ENCODE measurements at regions not wholly inside any gene's neighbourhood (a gene's known extent, or its start where the extent isn't known, plus 50 kb on each side); places are given as distances from the start of the nearest gene placed in this dataset.

- CTCF ChIA-PET, result no interaction called here
- WGBS (ENCODE audit: insufficient coverage), result no CpG with 5 or more reads among the region's 2 CpGs
- POLR2A ChIA-PET, result no interaction called here
Measured at GRCh38 chr14:25803386-25804018, 753.6 kb upstream of the STXBP6 start.

GRCh38 chr14:25800841-25801240 lies 750.9 kb upstream of the STXBP6 start:
- peaks cover 28 to 31% (median 30%) of the 10 kb centered on the region in 3 donors for H3K9me3 Mint-ChIP-seq
- DNase-seq (no peak), ATAC-seq (replicated peaks in 1 of 4) (no peak)
- no peaks in the 10 kb centered on the region for H3K27me3 Mint-ChIP-seq
- CTCF ChIA-PET, result no interaction called here
- H3K4me3 ChIP-seq (ENCODE audit: control insufficient read depth in 1 of 2, extremely low read depth in 1 of 2, low read length in 1 of 2), result no peak overlapping the region
- WGBS (ENCODE audit: insufficient coverage), result 89% methylated on average over 3 of the region's 3 CpGs
- no peaks in the 10 kb centered on the region for H3K36me3 ChIP-seq (ENCODE audit: control insufficient read depth in 2 of 2, extremely low read depth in 1 of 2, insufficient read depth in 1 of 2, low read length in 1 of 2)
- H3K36me3 Mint-ChIP-seq, result no peaks in the 10 kb centered on the region
- no peak overlapping the region for H3K27ac ChIP-seq (ENCODE audit: low read length)
- H3K9me3 ChIP-seq, result no peaks in the 10 kb centered on the region
- POLR2A ChIA-PET, result no interaction called here
- no peak overlapping the region for H3K4me3 Mint-ChIP-seq
- no peak overlapping the region for H3K27ac Mint-ChIP-seq
- no peaks in the 10 kb centered on the region for H3K4me1 Mint-ChIP-seq
- no peaks in the 10 kb centered on the region for H3K4me1 ChIP-seq (ENCODE audit: control insufficient read depth in 1 of 2, extremely low read depth in 1 of 2, insufficient read depth in 2 of 2, low read length in 2 of 2)
- H3K27me3 ChIP-seq (replicated peaks in 1 of 2; ENCODE audit: control insufficient read depth in 2 of 2, extremely low read depth in 1 of 2, insufficient read depth in 2 of 2, low read length in 1 of 2), result no peaks in the 10 kb centered on the region

More at GRCh38 chr14:25803386-25804018, 753.6 kb upstream of the STXBP6 start:
- no peaks in the 10 kb centered on the region for H3K4me1 Mint-ChIP-seq
- H3K9me3 Mint-ChIP-seq, result peaks cover 20 to 25% (median 25%) of the 10 kb centered on the region in 3 donors
- no peaks in the 10 kb centered on the region for H3K36me3 ChIP-seq (ENCODE audit: control insufficient read depth in 2 of 2, extremely low read depth in 1 of 2, insufficient read depth in 1 of 2, low read length in 1 of 2)
- H3K36me3 Mint-ChIP-seq, result no peaks in the 10 kb centered on the region
- no peaks in the 10 kb centered on the region for H3K4me1 ChIP-seq (ENCODE audit: control insufficient read depth in 1 of 2, extremely low read depth in 1 of 2, insufficient read depth in 2 of 2, low read length in 2 of 2)
- H3K27ac ChIP-seq (ENCODE audit: low read length), result no peak overlapping the region
- ATAC-seq (replicated peaks in 1 of 4), result no peak
- no peaks in the 10 kb centered on the region for H3K9me3 ChIP-seq
- no peak overlapping the region for H3K4me3 ChIP-seq (ENCODE audit: control insufficient read depth in 1 of 2, extremely low read depth in 1 of 2, low read length in 1 of 2)
- H3K4me3 Mint-ChIP-seq, result no peak overlapping the region
- H3K27me3 ChIP-seq (replicated peaks in 1 of 2; ENCODE audit: control insufficient read depth in 2 of 2, extremely low read depth in 1 of 2, insufficient read depth in 2 of 2, low read length in 1 of 2), result no peaks in the 10 kb centered on the region
- DNase-seq, result no peak
- H3K27ac Mint-ChIP-seq, result no peak overlapping the region
- H3K27me3 Mint-ChIP-seq, result no peaks in the 10 kb centered on the region

GRCh38 chr14:25788252-25788651 lies 738.3 kb upstream of the STXBP6 start:
- POLR2A ChIA-PET, result no interaction called here
- CTCF ChIA-PET, result no interaction called here

GRCh38 chr14:25765909-25766308 lies 716.0 kb upstream of the STXBP6 start:
- Mint-ChIP-seq H3K9me3 (peaks cover 5 to 34% (median 32%) of the 10 kb centered on the region in 3 donors), H3K27ac (no peak overlapping the region), H3K4me3 (no peak overlapping the region), H3K36me3 (no peaks in the 10 kb centered on the region), H3K4me1 (no peaks in the 10 kb centered on the region), H3K27me3 (no peaks in the 10 kb centered on the region)
- H3K36me3 ChIP-seq (ENCODE audit: control insufficient read depth in 2 of 2, extremely low read depth in 1 of 2, insufficient read depth in 1 of 2, low read length in 1 of 2), result no peaks in the 10 kb centered on the region
- no peaks in the 10 kb centered on the region for H3K9me3 ChIP-seq
- ChIA-PET CTCF (no interaction called here), POLR2A (no interaction called here)
- DNase-seq, result no peak
- H3K4me1 ChIP-seq (ENCODE audit: control insufficient read depth in 1 of 2, extremely low read depth in 1 of 2, insufficient read depth in 2 of 2, low read length in 2 of 2), result no peaks in the 10 kb centered on the region
- H3K4me3 ChIP-seq (ENCODE audit: control insufficient read depth in 1 of 2, extremely low read depth in 1 of 2, low read length in 1 of 2), result no peak overlapping the region
- ATAC-seq (replicated peaks in 1 of 4), result no peak
- H3K27me3 ChIP-seq (replicated peaks in 1 of 2; ENCODE audit: control insufficient read depth in 2 of 2, extremely low read depth in 1 of 2, insufficient read depth in 2 of 2, low read length in 1 of 2), result no peaks in the 10 kb centered on the region
- 67% methylated on average over 1 of the region's 3 CpGs for WGBS (ENCODE audit: insufficient coverage)
- H3K27ac ChIP-seq (ENCODE audit: low read length), result no peak overlapping the region

More at GRCh38 chr14:25788252-25788651, 738.3 kb upstream of the STXBP6 start:
- H3K4me3 Mint-ChIP-seq, result no peak overlapping the region
- no peak overlapping the region for H3K4me3 ChIP-seq (ENCODE audit: control insufficient read depth in 1 of 2, extremely low read depth in 1 of 2, low read length in 1 of 2)
- DNase-seq (no peak), ATAC-seq (replicated peaks in 1 of 4) (no peak)
- no peak overlapping the region for H3K27ac ChIP-seq (ENCODE audit: low read length)
- no peaks in the 10 kb centered on the region for H3K27me3 Mint-ChIP-seq
- no peak overlapping the region for H3K27ac Mint-ChIP-seq
- no peaks in the 10 kb centered on the region for H3K36me3 ChIP-seq (ENCODE audit: control insufficient read depth in 2 of 2, extremely low read depth in 1 of 2, insufficient read depth in 1 of 2, low read length in 1 of 2)
- H3K9me3 Mint-ChIP-seq, result peaks cover 8 to 27% (median 16%) of the 10 kb centered on the region in 3 donors
- H3K36me3 Mint-ChIP-seq, result no peaks in the 10 kb centered on the region
- peaks cover 3% of the 10 kb centered on the region for H3K9me3 ChIP-seq
- no CpG with 5 or more reads among the region's 1 CpG for WGBS (ENCODE audit: insufficient coverage)
- no peaks in the 10 kb centered on the region for H3K27me3 ChIP-seq (replicated peaks in 1 of 2; ENCODE audit: control insufficient read depth in 2 of 2, extremely low read depth in 1 of 2, insufficient read depth in 2 of 2, low read length in 1 of 2)
- H3K4me1 ChIP-seq (ENCODE audit: control insufficient read depth in 1 of 2, extremely low read depth in 1 of 2, insufficient read depth in 2 of 2, low read length in 2 of 2), result no peaks in the 10 kb centered on the region
- no peaks in the 10 kb centered on the region for H3K4me1 Mint-ChIP-seq

GRCh38 chr14:25759920-25760655 lies 710.1 kb upstream of the STXBP6 start:
- no peak overlapping the region for H3K27ac Mint-ChIP-seq
- Histone ChIP-seq H3K27ac (ENCODE audit: low read length) (no peak overlapping the region), H3K27me3 (replicated peaks in 1 of 2; ENCODE audit: control insufficient read depth in 2 of 2, extremely low read depth in 1 of 2, insufficient read depth in 2 of 2, low read length in 1 of 2) (no peaks in the 10 kb centered on the region), H3K36me3 (ENCODE audit: control insufficient read depth in 2 of 2, extremely low read depth in 1 of 2, insufficient read depth in 1 of 2, low read length in 1 of 2) (no peaks in the 10 kb centered on the region), H3K4me3 (ENCODE audit: control insufficient read depth in 1 of 2, extremely low read depth in 1 of 2, low read length in 1 of 2) (no peak overlapping the region), H3K9me3 (no peaks in the 10 kb centered on the region), H3K4me1 (ENCODE audit: control insufficient read depth in 1 of 2, extremely low read depth in 1 of 2, insufficient read depth in 2 of 2, low read length in 2 of 2) (no peaks in the 10 kb centered on the region)
- H3K4me1 Mint-ChIP-seq, result no peaks in the 10 kb centered on the region
- H3K9me3 Mint-ChIP-seq, result peaks cover 12 to 22% (median 15%) of the 10 kb centered on the region in 3 donors
- no peaks in the 10 kb centered on the region for H3K27me3 Mint-ChIP-seq
- ChIA-PET CTCF (no interaction called here), POLR2A (no interaction called here)
- no peaks in the 10 kb centered on the region for H3K36me3 Mint-ChIP-seq
- no peak for ATAC-seq (replicated peaks in 1 of 4)
- no CpG with 5 or more reads among the region's 9 CpGs for WGBS (ENCODE audit: insufficient coverage)
- DNase-seq, result no peak
- no peak overlapping the region for H3K4me3 Mint-ChIP-seq

- no peak overlapping the region for H3K4me3 Mint-ChIP-seq
- ChIA-PET POLR2A (no interaction called here), CTCF (no interaction called here)
- no peak for DNase-seq
- Histone ChIP-seq H3K4me1 (ENCODE audit: control insufficient read depth in 1 of 2, extremely low read depth in 1 of 2, insufficient read depth in 2 of 2, low read length in 2 of 2) (no peaks in the 10 kb centered on the region), H3K27me3 (replicated peaks in 1 of 2; ENCODE audit: control insufficient read depth in 2 of 2, extremely low read depth in 1 of 2, insufficient read depth in 2 of 2, low read length in 1 of 2) (no peaks in the 10 kb centered on the region), H3K36me3 (ENCODE audit: control insufficient read depth in 2 of 2, extremely low read depth in 1 of 2, insufficient read depth in 1 of 2, low read length in 1 of 2) (no peaks in the 10 kb centered on the region), H3K9me3 (no peaks in the 10 kb centered on the region), H3K4me3 (ENCODE audit: control insufficient read depth in 1 of 2, extremely low read depth in 1 of 2, low read length in 1 of 2) (no peak overlapping the region), H3K27ac (ENCODE audit: low read length) (no peak overlapping the region)
- H3K4me1 Mint-ChIP-seq, result no peaks in the 10 kb centered on the region
- H3K9me3 Mint-ChIP-seq, result peaks cover 13 to 21% (median 21%) of the 10 kb centered on the region in 3 donors
- H3K27ac Mint-ChIP-seq, result no peak overlapping the region
- ATAC-seq (replicated peaks in 1 of 4), result no peak
- no peaks in the 10 kb centered on the region for H3K27me3 Mint-ChIP-seq
- no peaks in the 10 kb centered on the region for H3K36me3 Mint-ChIP-seq
- WGBS (ENCODE audit: insufficient coverage), result no CpG with 5 or more reads among the region's 2 CpGs
Measured at GRCh38 chr14:25759256-25759655, 709.3 kb upstream of the STXBP6 start.
